ENCODE measurements at regions not wholly inside any gene's neighbourhood (a gene's known extent, or its start where the extent isn't known, plus 50 kb on each side); places are given as distances from the start of the nearest gene placed in this dataset.

DNA sequence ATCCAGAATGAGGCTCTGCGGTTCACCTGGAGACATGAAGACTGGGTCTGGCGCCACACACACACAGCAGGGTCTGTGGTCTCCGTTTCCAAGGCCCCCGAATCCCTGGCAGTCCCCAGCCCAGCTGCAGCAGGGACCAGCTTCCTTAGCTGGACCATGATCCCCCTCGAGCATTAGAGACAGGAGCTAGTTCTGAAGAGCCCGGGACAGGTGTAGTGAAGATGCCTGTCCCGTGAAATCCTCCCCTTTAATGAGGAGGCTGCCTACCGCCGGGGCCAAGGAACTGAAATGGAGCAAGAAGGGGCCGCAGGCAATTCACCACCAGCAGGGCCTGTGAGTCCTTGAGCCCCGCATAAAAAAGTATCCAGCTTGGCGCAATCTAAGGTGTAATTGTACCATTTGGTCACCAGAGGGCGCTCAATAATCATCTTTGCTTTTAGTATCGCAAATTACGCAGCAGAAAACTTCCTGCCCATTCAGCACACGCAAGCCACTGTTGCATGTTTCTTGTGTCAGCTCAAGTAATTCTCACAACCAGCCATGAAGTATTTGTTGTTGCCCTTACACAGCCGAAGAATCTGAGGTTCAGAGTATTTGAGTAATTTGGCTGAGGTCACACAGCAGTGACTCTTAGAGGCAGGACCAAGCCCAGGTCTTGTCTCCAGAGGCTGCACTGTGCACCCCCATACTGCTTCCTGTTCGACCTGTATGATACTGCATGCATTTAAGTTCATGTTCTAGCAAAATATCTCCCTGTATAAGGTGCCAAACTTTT is 54.3 kb upstream of the PPP2R5C start (continued):
- TF ChIP-seq SMAD3 (CRISPR knock-in tag; conservative IDR thresholded peaks at IDR 0.05): 0 out of 2 replicates have a peak, but pooled peaks have one; percentile 17
- TF ChIP-seq TEAD4 (IDR thresholded peaks at IDR 0.05; ENCODE audit: low read length): peak; percentile 44; the same call in 1 of the 2 replicates
- no peak for TF ChIP-seq TEAD4 (CRISPR knock-in tag; IDR thresholded peaks at IDR 0.05; ENCODE audit: borderline replicate concordance)
- TF ChIP-seq NR1H2 (CRISPR knock-in tag; IDR thresholded peaks at IDR 0.05): no peak
- peak; percentile 29; the same call in 1 of the 2 replicates for TF ChIP-seq KLF6 (CRISPR knock-in tag; IDR thresholded peaks at IDR 0.05; ENCODE audit: borderline replicate concordance)
- no peak for TF ChIP-seq ZNF584 (CRISPR knock-in tag; IDR thresholded peaks at IDR 0.05; ENCODE audit: low read depth)
- 0 out of 2 replicates have a peak, but pooled peaks have one; percentile 40 for TF ChIP-seq ZNF197 (CRISPR knock-in tag; IDR thresholded peaks at IDR 0.05; ENCODE audit: low read depth)
- TF ChIP-seq RCOR1 (IDR thresholded peaks at IDR 0.05; ENCODE audit: borderline replicate concordance in 1 of 2, low read depth in 2 of 2, low read length in 2 of 2): 0 out of 4 replicates have a peak, but pooled peaks of 1 of the 2 experiments have one; percentile 51
- peak in 1 of 3 experiments; percentile 6 for TF ChIP-seq YY1 (IDR thresholded peaks at IDR 0.05; ENCODE audit: borderline replicate concordance in 1 of 3, control insufficient read depth in 1 of 3, extremely low read depth in 1 of 3, insufficient read depth in 3 of 3, insufficient read length in 1 of 3, insufficient replicate concordance in 2 of 3, low read depth in 1 of 3, low read length in 2 of 3)
- TF ChIP-seq C11orf30 (IDR thresholded peaks at IDR 0.05; ENCODE audit: low read depth): peak; percentile 82
- peak; percentile 43; the same call in 1 of the 2 replicates for TF ChIP-seq JUN (IDR thresholded peaks at IDR 0.05; ENCODE audit: borderline replicate concordance, low read depth, low read length)
- no peak for TF ChIP-seq JUN (CRISPR knock-in tag; IDR thresholded peaks at IDR 0.05; ENCODE audit: borderline replicate concordance)
- TF ChIP-seq HCFC1 (IDR thresholded peaks at IDR 0.05; ENCODE audit: low read depth, low read length): peak; percentile 13; the same call in 1 of the 2 replicates
- TF ChIP-seq ARID3A (IDR thresholded peaks at IDR 0.05; ENCODE audit: borderline replicate concordance, low read depth, low read length): 0 out of 2 replicates have a peak, but pooled peaks have one; percentile 8
- no peak for TF ChIP-seq GABPB2 (CRISPR knock-in tag; conservative IDR thresholded peaks at IDR 0.05)

All from K562 (cell line).